ENCODE measurements at regions not wholly inside any gene's neighbourhood (a gene's known extent, or its start where the extent isn't known, plus 50 kb on each side); places are given as distances from the start of the nearest gene placed in this dataset.
A peak's percentile ranks its signal among the peaks of the same experiment; 100 is the strongest.

DNA sequence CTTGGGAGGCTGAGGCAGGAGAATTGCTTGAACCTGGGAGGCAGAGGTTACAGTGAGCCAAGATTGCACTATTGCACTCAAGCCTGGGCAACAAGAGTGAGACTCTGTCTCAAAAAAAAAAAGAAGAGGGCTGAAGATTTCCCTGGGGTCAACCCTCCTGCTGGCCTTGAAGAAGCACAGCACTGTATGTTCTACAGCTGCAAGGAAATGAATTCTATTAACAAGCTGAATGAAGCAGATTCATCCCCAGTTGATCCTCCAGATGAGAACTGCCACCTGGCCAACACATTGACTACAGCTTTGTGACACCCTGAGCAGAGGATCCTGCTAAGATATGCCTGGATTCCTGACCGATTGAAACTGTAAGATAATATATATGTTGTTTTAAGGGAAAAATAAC lies 129.5 kb downstream of the ADSS2 start:
- H3K9me3 ChIP-seq, result peaks cover 0 to 4% (median 0%) of the 10 kb centered on the region in 11 donors
- 76 to 84% methylated on average over 1 of the region's 1 CpG for WGBS, 2 donors
- peaks cover 0 to 74% (median 8%) of the 10 kb centered on the region in 9 donors for H3K4me1 ChIP-seq
- intact Hi-C loops (cut with DNase I), result no loop called here
- no peak for TF ChIP-seq CTCF (IDR thresholded peaks at IDR 0.05)
- no peaks in the 10 kb centered on the region for H3K27me3 ChIP-seq
- peak overlapping the region in 7 of 10 donors; percentile 21 to 87 (median 49) for H3K27ac ChIP-seq
- peak overlapping the region in 1 of 10 donors; percentile 1 for H3K4me3 ChIP-seq
- no peak for ATAC-seq
- DNase-seq, result no peak
- no peaks in the 10 kb centered on the region for H3K36me3 ChIP-seq

GRCh38 chr1:244322791-244323521 lies 128.8 kb downstream of the ADSS2 start:
- peak overlapping the region; percentile 17 to 87 (median 44) for H3K27ac ChIP-seq
- peak overlapping the region in 1 of 10 donors; percentile 40 for H3K4me3 ChIP-seq
- TF ChIP-seq CTCF (IDR thresholded peaks at IDR 0.05), result no peak
- peak in 1 of 2 donors; percentile 36 for DNase-seq
- H3K4me1 ChIP-seq, result peaks cover 0 to 74% (median 8%) of the 10 kb centered on the region in 9 donors
- WGBS, 2 donors, result 44 to 52% methylated on average over 6 of the region's 6 CpGs
- H3K36me3 ChIP-seq, result no peaks in the 10 kb centered on the region
- peak; percentile 53 to 90 (median 78) for ATAC-seq
- intact Hi-C loops (cut with DNase I), result no loop called here
- peaks cover 0 to 10% (median 2%) of the 10 kb centered on the region in 11 donors for H3K9me3 ChIP-seq
- H3K27me3 ChIP-seq, result no peaks in the 10 kb centered on the region

- 92 to 95% methylated on average over 8 of the region's 8 CpGs for WGBS, 2 donors
- no peak for DNase-seq
- Histone ChIP-seq H3K27me3 (no peaks in the 10 kb centered on the region), H3K4me3 (peak overlapping the region in 1 of 10 donors; percentile 40), H3K9me3 (peaks cover 0 to 24% (median 11%) of the 10 kb centered on the region in 11 donors), H3K27ac (peak overlapping the region in 1 of 10 donors; percentile 87), H3K36me3 (no peaks in the 10 kb centered on the region), H3K4me1 (peaks cover 0 to 64% (median 8%) of the 10 kb centered on the region in 9 donors)
- no peak for TF ChIP-seq CTCF (IDR thresholded peaks at IDR 0.05)
- no peak for ATAC-seq
- intact Hi-C loops (cut with DNase I), result no loop called here
Measured at GRCh38 chr1:244324176-244324883, 127.4 kb downstream of the ADSS2 start.

GRCh38 chr1:244325056-244325758 lies 126.5 kb downstream of the ADSS2 start:
- Histone ChIP-seq H3K9me3 (peaks cover 0 to 33% (median 11%) of the 10 kb centered on the region in 11 donors), H3K4me3 (peak overlapping the region in 1 of 10 donors; percentile 40), H3K4me1 (peaks cover 0 to 55% (median 8%) of the 10 kb centered on the region in 9 donors), H3K27me3 (no peaks in the 10 kb centered on the region), H3K36me3 (no peaks in the 10 kb centered on the region), H3K27ac (peak overlapping the region in 1 of 10 donors; percentile 87)
- no peak for TF ChIP-seq CTCF (IDR thresholded peaks at IDR 0.05)
- intact Hi-C loops (cut with DNase I), result no loop called here
- DNase-seq (no peak), ATAC-seq (peak in 2 of 8 donors; percentile 41 to 58)
- WGBS, 2 donors, result 58 to 60% methylated on average over 8 of the region's 8 CpGs
